HG03108 (cell line): ENCODE measurements at regions not wholly inside any gene's neighbourhood (a gene's known extent, or its start where the extent isn't known, plus 50 kb on each side); places are given as distances from the start of the nearest gene placed in this dataset.

Experiments used
- ATAC-seq: cut with Tn5 transposase; IDR thresholded peaks from one replicate; pipeline ENCODE4 v1.9.1; 2021; ENCODE audit warnings: moderate library complexity; ENCODE audit not compliant: unreplicated experiment

DNA sequence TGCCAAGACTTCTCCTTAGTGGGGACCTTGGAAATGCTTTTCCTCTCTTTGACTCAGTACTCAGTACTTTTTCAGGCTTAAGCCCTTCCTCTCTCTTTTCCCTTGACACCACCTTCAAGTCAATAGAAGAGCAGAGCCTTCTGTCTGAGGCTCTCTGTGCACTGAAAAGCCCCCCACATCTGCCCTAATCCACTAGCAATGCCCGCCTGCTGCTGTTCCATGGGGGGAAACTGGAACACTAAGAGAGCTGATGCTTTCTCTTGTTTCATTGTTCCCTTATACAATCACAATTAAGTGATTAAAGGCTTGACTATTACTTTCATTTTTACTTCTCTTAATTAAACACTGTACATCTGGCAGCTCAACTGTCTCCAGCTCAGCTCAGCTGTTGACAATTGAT is 254.5 kb downstream of the SLITRK6 start:
- ATAC-seq = no peak

DNA sequence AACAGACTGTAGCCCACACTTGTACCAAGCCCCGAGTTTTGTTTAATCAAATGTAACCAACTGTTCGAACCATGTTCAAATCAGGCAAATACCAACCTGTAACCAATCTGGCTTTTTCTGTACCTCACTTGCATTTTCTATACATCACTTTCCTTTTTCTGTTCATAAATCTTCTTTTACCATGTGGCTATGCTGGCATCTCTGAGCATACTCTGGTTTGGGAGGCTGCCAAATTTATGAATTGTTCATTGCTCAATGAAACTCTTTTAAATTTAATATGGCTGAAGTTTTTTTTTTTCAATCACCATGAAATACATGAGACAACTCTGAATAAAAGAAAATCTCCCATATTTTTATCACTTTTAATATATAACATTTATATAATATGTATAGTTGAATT is 256.1 kb downstream of the SLITRK6 start:
- no peak for ATAC-seq

DNA sequence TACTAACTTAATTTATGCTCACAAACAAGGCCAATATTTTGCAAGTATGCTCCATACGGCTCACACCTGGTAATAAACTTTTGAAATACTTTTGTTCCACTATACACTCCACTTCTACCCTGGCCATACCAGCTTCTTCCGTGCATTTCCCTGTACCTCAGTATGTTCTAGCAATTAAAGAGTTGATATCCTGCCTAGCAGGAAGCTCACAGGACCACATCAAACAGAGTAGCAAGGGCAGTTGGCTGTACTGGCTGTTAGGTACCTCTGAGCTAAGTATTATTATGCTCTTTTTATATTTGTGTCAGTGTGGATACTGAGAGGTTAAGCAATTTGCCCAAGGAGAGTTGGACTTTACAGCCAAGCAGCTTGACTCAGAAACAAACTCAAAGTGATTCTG is 257.7 kb downstream of the SLITRK6 start:
- ATAC-seq = no peak

DNA sequence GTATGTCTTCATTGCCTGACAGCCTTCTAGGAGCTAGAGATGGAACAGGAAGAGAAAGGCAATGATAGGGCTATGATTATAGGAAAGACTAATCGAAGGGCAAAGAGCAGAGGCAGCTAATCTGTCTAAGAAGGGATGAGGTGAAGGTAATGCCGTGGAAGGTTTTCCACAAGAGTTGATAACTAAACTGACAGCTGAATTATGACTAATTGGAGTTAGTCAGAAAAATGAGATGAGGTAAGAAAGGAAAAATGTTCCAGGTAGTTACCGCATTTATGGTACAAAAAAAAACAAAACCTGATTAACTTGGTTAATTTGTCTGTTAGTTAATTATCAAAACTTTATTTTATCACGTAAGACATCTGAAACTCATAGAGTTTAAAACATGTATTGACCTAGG is 260.3 kb downstream of the SLITRK6 start:
- no peak for ATAC-seq

DNA sequence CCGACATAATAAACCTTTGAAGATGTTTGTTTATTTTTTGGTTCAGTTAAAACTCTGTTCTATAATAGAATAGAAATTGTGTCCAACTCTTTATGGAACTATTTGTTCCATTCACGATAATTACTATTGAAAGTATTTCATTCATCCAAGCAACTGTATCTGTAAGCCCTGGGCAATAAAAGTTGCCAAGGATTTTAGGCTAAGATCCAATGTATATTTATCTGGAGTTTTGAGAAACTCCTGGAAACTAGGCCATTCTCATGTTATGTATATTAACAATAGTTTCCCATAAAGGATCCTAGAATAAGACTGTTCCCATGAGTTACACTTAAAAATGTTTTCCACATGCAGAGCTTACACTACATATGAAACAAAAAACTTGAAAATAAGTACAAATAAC is 261.6 kb downstream of the SLITRK6 start:
- ATAC-seq = no peak

DNA sequence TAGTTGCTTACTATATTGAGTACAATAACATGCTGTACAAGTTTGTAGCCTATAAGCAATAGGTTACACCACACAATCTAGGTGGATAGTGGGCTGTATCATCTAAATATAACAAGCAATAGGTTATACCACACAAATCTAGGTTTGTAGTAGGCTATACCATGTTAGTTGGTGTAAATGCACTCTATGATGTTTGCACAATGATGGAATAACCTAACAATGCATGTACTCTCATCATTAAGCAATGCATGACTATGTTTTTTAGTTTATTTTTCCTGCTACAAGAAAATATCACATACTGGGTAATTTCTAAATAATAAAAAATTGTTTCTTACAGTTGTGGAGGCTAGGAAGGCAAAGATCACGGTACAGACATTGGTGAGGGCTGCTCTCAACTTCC is 262.5 kb downstream of the SLITRK6 start:
- ATAC-seq = no peak

DNA sequence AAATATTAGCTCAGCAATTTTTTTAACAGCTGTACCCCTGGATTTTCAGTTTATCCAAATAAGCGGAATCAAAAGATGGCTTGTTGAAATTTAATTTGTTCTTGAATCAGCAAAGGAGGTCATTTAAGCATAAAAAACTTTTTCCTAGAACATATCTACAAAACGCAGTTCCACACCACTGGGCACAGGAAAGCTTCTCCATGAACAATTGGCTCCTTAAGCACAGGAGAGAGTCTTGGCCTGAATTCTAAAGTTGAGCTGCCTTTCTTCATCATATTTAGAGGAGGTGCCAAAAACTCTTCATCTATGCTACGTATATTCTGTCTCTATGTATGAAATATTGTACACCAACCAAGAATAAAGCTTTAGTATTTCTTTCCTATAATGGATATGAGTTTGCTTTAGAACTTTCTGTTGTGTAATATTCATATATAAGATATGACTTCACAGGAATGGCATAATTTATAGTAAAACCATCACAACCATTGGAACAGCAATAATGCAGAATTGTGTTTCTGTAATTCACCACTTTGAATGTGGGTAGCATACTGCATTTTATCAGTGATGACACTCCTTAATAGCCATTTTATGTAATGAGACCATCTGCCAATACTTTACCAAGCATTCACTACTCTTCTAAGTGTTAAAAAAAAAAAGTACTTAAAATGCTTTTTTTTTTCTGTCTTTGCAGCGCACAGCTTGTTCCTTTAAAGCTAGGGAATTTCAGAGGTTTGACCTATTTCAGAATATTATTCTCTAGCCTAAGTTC is 263.7 kb downstream of the SLITRK6 start:
- no peak for ATAC-seq

DNA sequence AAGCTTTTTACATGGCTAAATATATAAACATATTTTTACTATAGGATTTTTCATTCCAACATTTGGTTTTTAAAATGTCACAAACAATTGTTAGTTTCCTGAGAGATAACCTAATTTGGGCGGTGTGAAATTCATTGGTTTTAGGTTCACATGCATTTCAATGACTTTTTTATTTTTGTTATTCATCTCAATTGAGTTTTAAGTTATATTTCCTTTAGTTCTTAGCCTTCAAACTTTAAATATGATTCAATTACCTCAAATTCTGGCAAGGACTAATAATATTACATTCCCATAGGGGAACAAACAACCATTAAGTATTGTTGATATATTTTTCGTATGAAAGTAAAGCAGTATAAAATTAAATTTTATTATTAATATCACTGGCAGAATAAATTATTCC is 265.3 kb downstream of the SLITRK6 start:
- ATAC-seq = no peak

DNA sequence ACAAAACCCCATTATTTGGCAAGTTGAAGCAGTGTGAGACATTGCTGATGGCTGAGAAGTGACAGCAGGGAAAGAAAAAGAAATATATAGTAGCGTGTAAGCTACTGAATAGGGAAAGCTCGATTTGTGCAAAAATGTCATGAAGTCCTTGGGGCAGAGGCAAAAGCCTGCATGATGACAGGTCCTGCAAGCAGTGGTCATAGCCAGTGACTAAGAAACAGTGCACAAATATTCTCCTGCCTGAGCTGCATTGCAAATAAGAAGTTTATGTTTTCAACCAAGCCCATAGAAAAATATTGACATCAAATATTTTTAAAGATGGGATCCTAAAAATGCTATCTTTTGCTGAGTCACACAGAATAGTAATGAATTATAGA is 270.0 kb downstream of the SLITRK6 start:
- no peak for ATAC-seq

DNA sequence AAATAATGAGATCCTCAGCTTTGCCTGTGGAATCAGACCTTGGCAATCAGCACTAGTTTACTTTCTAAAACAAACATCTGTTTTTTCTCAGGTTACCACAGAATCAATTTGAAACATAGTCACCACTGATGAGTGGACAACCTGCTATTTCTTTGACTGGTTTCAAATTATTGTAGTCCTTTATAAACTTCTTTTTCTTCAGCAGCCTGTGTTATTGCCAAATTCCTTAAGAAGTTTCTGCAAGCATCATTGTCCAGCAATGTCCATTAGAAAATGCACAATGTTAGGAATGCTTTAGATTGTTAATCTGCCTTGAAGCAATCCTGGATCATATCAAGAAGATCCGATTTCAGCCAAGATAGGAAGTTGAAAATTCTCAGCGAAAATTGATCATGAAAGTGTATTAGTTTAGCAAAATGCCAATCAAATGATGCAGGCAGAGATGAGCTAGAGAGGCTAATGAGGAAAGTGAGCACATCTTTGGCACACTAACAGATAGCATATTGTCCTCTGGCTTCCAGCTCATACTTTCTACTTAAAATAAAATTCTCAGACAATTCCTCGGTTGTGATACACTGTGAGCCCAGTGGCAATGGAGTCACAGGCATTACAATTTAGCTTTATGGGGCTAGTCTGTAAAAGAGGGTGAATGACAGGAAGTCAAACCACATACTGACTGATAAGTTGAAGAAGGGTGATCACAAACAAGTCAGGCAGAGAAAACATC is 270.6 kb downstream of the SLITRK6 start:
- no peak for ATAC-seq

DNA sequence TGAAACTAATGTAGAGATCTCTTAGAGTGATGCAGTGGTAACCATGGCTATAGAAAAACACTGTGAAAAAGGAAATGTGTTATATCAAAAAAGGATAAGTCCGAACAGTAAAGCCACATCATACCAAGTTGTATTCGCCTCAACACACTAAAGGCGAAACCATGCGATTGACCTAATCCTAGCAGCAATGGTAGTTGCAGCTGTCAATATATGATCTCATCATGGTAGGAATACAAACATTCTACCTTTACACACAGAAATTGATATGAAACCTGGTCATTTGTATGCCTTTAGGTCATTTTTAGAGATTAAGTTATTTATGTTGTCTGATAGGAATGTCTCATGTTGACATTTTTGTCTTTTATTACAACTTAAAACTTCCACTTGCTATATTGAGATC is 271.9 kb downstream of the SLITRK6 start:
- ATAC-seq = no peak

DNA sequence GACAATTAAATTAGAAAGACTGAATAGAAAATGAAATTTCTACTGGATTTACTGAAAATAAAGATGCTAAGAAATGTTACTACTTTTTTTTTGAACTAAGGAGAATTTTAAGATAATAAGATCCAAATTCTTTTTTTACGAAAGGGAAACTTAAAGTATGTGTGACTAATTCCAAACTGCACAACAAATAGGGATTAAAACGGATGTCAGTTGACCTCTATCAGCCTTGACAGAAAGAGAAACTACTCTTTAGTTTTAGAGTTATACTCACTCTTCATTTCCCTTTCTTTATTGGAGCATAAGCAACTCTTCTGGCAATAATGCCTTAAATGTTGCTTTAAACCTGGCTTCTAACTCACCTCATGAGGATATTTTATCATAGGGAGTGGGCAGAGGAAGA is 273.8 kb downstream of the SLITRK6 start:
- no peak for ATAC-seq

DNA sequence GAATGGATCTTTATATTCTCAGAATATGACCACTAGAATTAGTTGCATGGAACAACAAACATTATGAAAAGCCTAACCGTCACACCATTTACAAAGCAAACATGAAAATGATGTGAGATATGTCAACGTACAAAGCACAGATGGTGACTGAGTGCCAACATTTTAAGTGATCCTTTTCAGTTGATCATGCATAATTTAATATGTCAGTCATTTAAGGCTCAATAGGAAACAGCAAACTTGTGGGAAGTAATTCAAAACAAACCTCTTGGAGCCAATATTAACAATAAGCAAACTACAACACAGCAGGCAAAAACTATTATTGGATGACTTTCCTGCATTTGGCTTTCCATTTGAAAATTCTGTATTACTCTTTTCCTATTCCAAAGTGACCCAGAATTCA is 277.6 kb downstream of the SLITRK6 start:
- no peak for ATAC-seq

DNA sequence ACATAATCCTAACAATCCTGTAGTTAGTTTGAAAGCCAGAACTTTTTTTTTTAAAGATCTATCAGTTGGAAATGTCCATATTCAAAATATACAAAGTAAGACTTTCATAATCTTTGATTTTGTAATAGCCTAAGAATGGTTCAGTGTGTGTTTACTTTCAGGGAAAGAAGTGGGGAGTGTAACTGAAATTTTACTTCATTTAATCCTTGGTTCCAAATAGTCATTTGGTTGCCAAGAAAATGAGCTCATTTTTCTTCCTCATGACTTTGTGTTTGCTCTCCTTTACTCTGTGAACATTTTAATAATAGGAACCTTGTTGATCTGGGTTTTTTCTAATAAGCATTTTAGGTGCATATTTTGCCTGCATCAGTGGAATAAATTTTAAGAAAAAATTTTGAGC is 278.8 kb downstream of the SLITRK6 start:
- ATAC-seq = no peak

DNA sequence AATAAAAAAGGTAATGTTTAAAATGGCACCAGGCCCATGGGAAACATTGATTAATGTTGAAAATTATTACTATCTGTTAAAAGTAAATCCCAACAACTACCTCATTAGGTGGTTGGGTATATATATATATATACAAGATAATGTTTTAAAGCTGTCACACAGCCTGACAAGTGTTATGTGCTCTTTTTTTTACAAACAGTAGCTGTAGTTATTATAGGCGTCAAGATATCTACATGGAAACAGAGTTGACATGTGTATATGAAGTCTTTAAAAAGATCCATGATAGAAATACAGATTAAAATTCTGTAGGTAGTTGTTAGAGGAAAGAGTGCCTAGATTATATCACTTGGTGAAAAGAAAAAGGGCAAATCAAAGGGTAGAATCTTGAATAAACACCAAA is 279.9 kb downstream of the SLITRK6 start:
- no peak for ATAC-seq

DNA sequence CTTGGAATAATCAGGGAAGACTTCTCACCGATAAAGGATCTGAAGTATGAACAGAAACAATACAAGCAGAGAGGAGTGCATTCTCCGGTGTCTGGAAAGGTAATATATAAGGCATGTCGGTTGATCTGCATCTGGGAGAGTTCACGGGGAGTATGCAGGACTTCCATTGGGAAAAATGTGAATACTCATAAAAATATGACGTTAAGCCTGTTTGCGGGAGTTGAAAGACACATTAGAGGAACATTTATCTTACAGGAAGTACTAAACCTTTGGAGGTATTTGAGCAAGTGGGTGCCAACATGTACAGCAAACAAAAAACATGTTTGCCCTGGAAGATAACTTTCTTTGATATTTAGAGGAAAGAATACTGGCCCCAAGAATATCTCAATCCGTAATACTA is 286.8 kb downstream of the SLITRK6 start:
- ATAC-seq = no peak

DNA sequence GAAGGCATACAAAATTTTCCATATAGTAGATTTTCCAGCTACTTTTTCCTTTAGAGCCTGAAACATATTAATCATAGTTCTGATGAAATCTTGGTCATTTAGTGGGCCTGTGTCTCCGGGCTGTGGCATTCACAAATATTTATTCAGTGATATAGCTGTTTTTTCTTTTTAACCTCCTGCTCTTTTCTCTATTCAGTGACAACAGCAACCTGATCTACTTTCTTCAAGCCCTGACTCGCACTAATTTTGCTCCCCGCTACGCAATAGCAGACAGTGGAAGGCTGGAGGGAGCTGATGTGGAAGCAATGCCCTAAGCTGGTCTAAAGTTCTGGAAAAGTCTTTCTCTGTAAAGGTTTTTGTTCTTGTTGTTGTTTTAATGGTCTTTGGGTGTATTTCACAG is 289.7 kb downstream of the SLITRK6 start:
- ATAC-seq = no peak

DNA sequence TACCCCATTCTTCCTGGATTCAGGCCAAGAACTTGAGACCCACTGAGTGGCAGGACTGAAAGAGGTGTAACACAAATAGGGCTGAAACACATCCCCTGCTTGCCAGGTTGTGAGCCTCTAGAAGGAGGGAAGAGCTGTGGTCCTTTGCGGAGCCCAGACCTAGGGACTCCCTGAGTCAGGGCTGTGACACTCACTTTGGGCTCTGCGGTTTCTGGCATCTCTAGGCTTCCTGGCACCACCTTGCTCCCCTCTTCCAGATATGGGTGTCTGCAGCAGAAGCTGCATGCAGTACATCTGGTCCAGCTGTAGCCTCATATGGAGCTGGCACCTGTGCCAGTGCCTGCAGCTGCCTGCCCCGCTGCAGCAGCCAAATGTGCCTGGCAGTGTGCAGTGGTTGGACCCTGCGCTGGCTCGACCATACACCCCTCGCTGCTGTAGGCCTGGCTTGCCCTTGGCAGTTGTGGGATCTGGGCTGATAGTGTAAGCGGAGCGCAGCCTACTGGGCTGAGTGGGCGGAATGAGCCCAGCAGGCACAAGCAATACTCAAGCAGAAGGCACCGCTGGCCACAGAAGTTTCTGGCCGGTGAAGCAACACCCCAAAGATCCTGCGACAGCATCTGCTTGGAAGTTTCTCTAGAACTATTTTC is 290.4 kb downstream of the SLITRK6 start:
- no peak for ATAC-seq

DNA sequence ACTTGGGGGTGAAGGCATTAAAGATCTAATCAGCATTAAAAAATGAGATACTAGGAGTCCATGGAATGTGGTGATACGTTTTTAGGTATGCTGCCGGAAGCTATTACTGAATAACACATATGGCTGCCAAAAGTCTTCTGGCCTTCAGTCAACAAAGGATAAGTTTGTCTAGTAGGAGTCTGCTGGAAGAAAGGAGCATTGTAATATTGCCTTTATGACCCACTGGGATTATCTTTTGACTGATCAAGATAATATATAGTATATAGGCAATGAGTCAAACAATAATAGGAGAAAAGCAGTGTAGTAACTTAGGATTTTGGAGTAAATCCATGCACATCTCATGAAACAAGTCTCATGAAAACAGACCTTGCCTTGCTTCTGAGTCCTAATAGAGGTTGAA is 295.4 kb downstream of the SLITRK6 start:
- ATAC-seq = no peak

DNA sequence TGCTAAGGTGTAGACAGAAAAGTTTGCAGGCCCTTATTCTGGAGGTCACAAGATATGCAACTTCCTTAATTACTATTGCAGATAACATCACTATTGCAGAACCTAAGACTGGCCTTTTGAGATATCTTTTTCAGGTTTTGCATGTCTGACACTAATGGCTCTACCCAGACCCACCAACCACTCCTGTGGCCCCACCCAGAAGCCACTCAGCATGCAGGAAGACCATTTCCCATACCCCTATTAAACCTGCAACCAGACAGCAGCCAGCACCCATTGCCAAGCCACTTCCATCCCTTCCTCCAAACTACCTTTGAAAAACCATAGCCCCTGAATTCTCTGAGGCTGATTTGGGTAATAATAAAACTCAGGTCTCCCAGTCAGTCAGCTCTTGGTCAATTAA is 297.6 kb downstream of the SLITRK6 start:
- ATAC-seq = no peak

DNA sequence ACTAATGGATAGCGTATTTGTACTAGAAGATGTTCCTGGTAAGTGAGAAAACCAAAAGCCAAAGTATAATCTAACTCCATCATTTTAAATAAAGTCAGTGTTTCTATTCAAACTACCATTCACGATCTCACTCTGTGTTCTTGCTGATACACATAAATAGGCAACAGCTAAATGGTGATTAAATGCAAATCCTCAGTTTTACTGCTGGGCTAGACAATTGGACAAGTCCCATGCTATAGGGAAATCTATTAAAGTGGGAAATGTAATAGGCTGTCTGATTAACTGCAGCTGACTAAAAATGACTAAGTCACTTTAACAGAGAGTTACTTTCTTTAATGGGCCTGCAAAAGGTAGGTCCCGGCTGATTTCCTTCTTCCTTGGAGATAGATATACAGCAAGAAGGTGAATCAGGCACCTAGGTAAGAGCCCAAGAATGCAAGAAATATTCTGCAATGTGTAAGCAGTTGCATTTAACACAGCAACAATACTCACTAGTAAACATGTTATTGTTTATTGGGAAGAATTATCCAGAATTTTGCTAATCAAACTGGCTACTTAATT is 298.4 kb downstream of the SLITRK6 start:
- no peak for ATAC-seq

DNA sequence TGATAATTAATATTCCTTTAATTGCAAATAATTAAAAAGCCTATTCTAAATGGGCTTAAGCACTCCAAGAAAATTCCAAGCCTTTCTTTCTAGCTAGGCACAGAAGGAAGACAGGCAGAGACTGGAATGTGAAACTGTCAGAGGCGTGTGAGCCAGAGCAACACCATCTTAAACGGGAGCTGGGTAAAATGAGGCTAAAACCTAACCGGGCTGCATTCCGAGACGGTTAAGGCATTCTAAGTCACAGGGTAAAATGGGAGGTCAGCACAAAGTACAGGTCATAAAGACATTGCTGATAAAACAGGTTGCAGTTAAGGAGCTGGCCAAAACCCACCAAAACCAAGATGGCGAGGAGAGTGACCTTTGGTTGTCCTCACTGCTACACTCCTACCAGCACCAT is 300.4 kb downstream of the SLITRK6 start:
- no peak for ATAC-seq
